ENCODE measurements at regions not wholly inside any gene's neighbourhood (a gene's known extent, or its start where the extent isn't known, plus 50 kb on each side); places are given as distances from the start of the nearest gene placed in this dataset.

- TF ChIP-seq CTCF (IDR thresholded peaks at IDR 0.05; ENCODE audit: low read depth, low read length, poor library complexity, severe bottlenecking) = no peak
- no peak for TF ChIP-seq EZH2phosphoT487 (IDR thresholded peaks at IDR 0.05; ENCODE audit: borderline replicate concordance, low read length)
Measured at GRCh38 chr14:22456998-22457594, 131.9 kb downstream of the DAD1 start.

All from DOHH2 (cell line).